Gastroesophageal sphincter (tissue), 3 donors: ENCODE measurements at regions not wholly inside any gene's neighbourhood (a gene's known extent, or its start where the extent isn't known, plus 50 kb on each side); places are given as distances from the start of the nearest gene placed in this dataset.

Source experiments
- EP300 ChIP-seq: sonication (generic); formaldehyde crosslinking; IDR thresholded peaks from one replicate; pipeline ENCODE4 v1.6.1; 2017; ENCODE audit warnings: antibody characterized with exemption, mild to moderate bottlenecking
- POLR2A ChIP-seq, 2 donors: fragments of 450-650 bp; IDR thresholded peaks; one replicate each; pipeline ENCODE4 v1.6.1; 2017; ENCODE audit warnings: antibody characterized with exemption in 2 of 2, mild to moderate bottlenecking in 2 of 2, moderate library complexity in 1 of 2
- POLR2AphosphoS5 ChIP-seq: sonication (generic); formaldehyde crosslinking; IDR thresholded peaks from one replicate; pipeline ENCODE4 v1.6.1; 2017; ENCODE audit warnings: antibody characterized with exemption
- TF ChIP-seq, protein P1 (sequence below), 4 experiments: fragments of 200-600 bp in 2 of 4; fragments of 450-650 bp in 2 of 4; sonication (generic) in 1 of 4; IDR thresholded peaks; one replicate each; pipeline ENCODE4 v1.5.1; 2017 to 2019; ENCODE audit warnings: antibody characterized with exemption in 4 of 4, mild to moderate bottlenecking in 2 of 4, moderate library complexity in 2 of 4

DNA sequence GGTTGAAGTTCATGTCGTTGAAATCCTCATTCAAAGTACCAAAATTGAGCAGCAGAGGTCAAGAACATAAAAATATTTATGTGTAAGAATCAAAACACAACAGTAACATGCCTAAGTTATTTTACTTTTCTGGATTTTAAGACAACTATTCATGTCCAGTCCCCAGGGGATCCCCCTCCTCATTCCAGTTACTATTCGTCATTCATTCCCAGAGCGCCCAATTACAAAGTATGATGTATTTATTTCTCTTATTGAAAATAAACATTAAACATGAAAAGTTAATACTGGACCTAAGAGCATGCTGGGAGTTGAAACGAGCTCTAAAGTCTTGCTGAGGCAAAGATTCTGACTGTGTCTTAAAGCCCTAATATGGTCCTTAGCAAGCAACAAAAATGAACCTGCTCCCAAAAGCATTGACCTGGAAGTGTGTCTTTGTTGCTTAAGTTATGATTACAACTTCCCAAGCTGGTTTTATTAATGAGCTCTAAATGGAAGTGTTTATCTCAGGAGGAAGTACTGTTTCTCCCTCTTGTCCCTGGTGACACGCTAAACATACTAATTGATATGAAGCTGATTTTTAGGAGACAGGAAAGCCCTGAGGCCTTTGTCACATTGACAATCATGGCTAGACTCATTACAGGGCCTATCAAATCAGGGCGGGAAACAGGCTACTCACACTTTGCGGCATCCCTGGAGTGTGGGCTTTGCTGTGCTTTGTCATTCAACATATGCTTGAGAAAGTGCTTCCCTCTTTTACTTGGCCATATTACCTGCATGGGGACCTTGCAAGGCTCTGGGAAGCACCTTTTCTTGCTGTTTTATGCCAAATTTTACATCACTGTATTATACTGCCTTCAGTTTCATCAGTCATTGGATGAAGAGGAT is 192.2 kb upstream of the DTNBP1 start:
- TF ChIP-seq POLR2A (IDR thresholded peaks at IDR 0.05) (no peak), EP300 (no peak), POLR2AphosphoS5 (no peak)
- TF ChIP-seq, protein P1, sequence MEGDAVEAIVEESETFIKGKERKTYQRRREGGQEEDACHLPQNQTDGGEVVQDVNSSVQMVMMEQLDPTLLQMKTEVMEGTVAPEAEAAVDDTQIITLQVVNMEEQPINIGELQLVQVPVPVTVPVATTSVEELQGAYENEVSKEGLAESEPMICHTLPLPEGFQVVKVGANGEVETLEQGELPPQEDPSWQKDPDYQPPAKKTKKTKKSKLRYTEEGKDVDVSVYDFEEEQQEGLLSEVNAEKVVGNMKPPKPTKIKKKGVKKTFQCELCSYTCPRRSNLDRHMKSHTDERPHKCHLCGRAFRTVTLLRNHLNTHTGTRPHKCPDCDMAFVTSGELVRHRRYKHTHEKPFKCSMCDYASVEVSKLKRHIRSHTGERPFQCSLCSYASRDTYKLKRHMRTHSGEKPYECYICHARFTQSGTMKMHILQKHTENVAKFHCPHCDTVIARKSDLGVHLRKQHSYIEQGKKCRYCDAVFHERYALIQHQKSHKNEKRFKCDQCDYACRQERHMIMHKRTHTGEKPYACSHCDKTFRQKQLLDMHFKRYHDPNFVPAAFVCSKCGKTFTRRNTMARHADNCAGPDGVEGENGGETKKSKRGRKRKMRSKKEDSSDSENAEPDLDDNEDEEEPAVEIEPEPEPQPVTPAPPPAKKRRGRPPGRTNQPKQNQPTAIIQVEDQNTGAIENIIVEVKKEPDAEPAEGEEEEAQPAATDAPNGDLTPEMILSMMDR (IDR thresholded peaks at IDR 0.05), result no peak
